SK-N-SH (cell line): ENCODE measurements at regions not wholly inside any gene's neighbourhood (a gene's known extent, or its start where the extent isn't known, plus 50 kb on each side); places are given as distances from the start of the nearest gene placed in this dataset.

Source experiments
- CTCF ChIP-seq: fragments of 200-600 bp; sonication (generic); IDR thresholded peaks from 2 replicates; pipeline ENCODE4 v1.6.1; 2017; ENCODE audit warnings: antibody characterized with exemption, mild to moderate bottlenecking, moderate library complexity
- MXI1 ChIP-seq: IDR thresholded peaks from 2 replicates; pipeline ENCODE4 v1.6.1; 2012; ENCODE audit warnings: mild to moderate bottlenecking, low read depth, low read length, improper control_type of control experiment
- POLR2AphosphoS5 ChIP-seq: IDR thresholded peaks from 2 replicates; pipeline ENCODE4 v1.6.1; 2012; ENCODE audit warnings: low read depth, low read length
- SIN3A ChIP-seq: IDR thresholded peaks from 2 replicates; pipeline ENCODE4 v1.6.1; 2012; ENCODE audit warnings: low read depth, mild to moderate bottlenecking, low read length, moderate library complexity, borderline replicate concordance
- TAF1 ChIP-seq: IDR thresholded peaks from 2 replicates; pipeline ENCODE4 v1.6.1; 2012; ENCODE audit warnings: low read depth, mild to moderate bottlenecking, low read length, moderate library complexity, borderline replicate concordance
- TCF12 ChIP-seq: IDR thresholded peaks from 2 replicates; pipeline ENCODE4 v1.4.0; 2012
- TEAD4 ChIP-seq: IDR thresholded peaks from 2 replicates; pipeline ENCODE4 v1.4.0; 2012; ENCODE audit warnings: mild to moderate bottlenecking, borderline replicate concordance; ENCODE audit not compliant: insufficient read depth

- no peak for TF ChIP-seq TCF12
- TF ChIP-seq CTCF = no peak
- no peak for TF ChIP-seq MXI1
- no peak for TF ChIP-seq SIN3A
- TF ChIP-seq TEAD4 = no peak
- TF ChIP-seq TAF1 = no peak
- TF ChIP-seq POLR2AphosphoS5 = no peak
Observed at GRCh38 chr22:47382164-47382890, 619.9 kb downstream of the TBC1D22A start.
